COLO668 (cell line): ENCODE measurements at regions not wholly inside any gene's neighbourhood (a gene's known extent, or its start where the extent isn't known, plus 50 kb on each side); places are given as distances from the start of the nearest gene placed in this dataset.
"Not testable (repeated sequence)": the region's sequence is repeated elsewhere in the genome, so short reads cannot be mapped to it uniquely, and the experiment has no call there.

Experiments
- DNase-seq: peaks from one replicate; lab custom pipeline; 2025; ENCODE audit not compliant: unreplicated experiment; lab: John Stamatoyannopoulos, UW

GRCh38 chr5:5899716-5900115 is 477.2 kb downstream of the ICE1 start:
- no peak for DNase-seq

- DNase-seq = no peak
Measured at GRCh38 chr5:5888284-5888683, 465.8 kb downstream of the ICE1 start.

GRCh38 chr5:5887833-5888232 is 465.4 kb downstream of the ICE1 start:
- no peak for DNase-seq

GRCh38 chr5:5886812-5887486 is 464.5 kb downstream of the ICE1 start:
- peak; percentile 52 for DNase-seq

GRCh38 chr5:5886353-5886752 is 463.9 kb downstream of the ICE1 start:
- no peak for DNase-seq

- DNase-seq = no peak
Measured at GRCh38 chr5:5885782-5886181, 463.3 kb downstream of the ICE1 start.

- DNase-seq = no peak
Measured at GRCh38 chr5:5884593-5884992, 462.1 kb downstream of the ICE1 start.

- no peak for DNase-seq
Measured at GRCh38 chr5:5883562-5883961, 461.1 kb downstream of the ICE1 start.

GRCh38 chr5:5883146-5883545 is 460.7 kb downstream of the ICE1 start:
- DNase-seq = no peak

GRCh38 chr5:5882706-5883105 is 460.2 kb downstream of the ICE1 start:
- no peak for DNase-seq

GRCh38 chr5:5881294-5881693 is 458.8 kb downstream of the ICE1 start:
- DNase-seq = no peak

GRCh38 chr5:5880077-5880763 is 457.7 kb downstream of the ICE1 start:
- DNase-seq = no peak

GRCh38 chr5:5857396-5857795 is 434.9 kb downstream of the ICE1 start:
- DNase-seq = no peak

- no peak for DNase-seq
Measured at GRCh38 chr5:5854087-5854486, 431.6 kb downstream of the ICE1 start.

- DNase-seq = no peak
Measured at GRCh38 chr5:5838493-5838892, 416.0 kb downstream of the ICE1 start.

- not testable (repeated sequence) for DNase-seq
Measured at GRCh38 chr5:5831622-5832021, 409.1 kb downstream of the ICE1 start.

GRCh38 chr5:5828619-5829018 is 406.1 kb downstream of the ICE1 start:
- DNase-seq = no peak

- no peak for DNase-seq
Measured at GRCh38 chr5:5826911-5827310, 404.4 kb downstream of the ICE1 start.

GRCh38 chr5:5822729-5823257 is 400.3 kb downstream of the ICE1 start:
- no peak for DNase-seq

- no peak for DNase-seq
Measured at GRCh38 chr5:5816960-5817359, 394.5 kb downstream of the ICE1 start.

GRCh38 chr5:5813441-5813840 is 391.0 kb downstream of the ICE1 start:
- no peak for DNase-seq

GRCh38 chr5:5810461-5810860 is 388.0 kb downstream of the ICE1 start:
- DNase-seq = no peak

GRCh38 chr5:5805916-5806315 is 383.4 kb downstream of the ICE1 start:
- no peak for DNase-seq
